Activated CD4-positive, alpha-beta T cell treated with anti-CD3 and anti-CD28 coated beads for 48 hours (primary cell): ENCODE measurements at regions not wholly inside any gene's neighbourhood (a gene's known extent, or its start where the extent isn't known, plus 50 kb on each side); places are given as distances from the start of the nearest gene placed in this dataset.

ENCODE experiments used
- DNase-seq: peaks from one replicate; pipeline ENCODE4 v3.0.0-alpha.2; 2020

DNA sequence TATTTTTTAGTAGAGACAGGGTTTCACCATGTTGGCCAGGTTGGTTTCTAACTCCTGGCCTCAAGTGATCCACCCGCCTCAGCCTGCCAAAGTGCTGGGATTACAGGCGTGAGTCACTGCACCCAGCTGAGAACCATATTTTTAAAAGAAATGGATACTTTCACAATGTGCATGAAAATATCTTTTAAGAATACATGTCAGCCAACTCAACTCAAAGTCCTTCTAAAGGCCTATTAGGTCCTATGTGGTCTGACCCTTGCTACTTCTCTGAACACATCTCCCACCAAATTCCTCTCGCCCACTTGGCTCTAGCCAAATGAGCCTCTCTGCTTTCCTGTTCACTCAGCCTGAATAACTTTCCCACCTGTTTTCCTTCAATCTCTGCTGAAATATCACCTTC is 119.6 kb downstream of the MTX2 start:
- no peak for DNase-seq

DNA sequence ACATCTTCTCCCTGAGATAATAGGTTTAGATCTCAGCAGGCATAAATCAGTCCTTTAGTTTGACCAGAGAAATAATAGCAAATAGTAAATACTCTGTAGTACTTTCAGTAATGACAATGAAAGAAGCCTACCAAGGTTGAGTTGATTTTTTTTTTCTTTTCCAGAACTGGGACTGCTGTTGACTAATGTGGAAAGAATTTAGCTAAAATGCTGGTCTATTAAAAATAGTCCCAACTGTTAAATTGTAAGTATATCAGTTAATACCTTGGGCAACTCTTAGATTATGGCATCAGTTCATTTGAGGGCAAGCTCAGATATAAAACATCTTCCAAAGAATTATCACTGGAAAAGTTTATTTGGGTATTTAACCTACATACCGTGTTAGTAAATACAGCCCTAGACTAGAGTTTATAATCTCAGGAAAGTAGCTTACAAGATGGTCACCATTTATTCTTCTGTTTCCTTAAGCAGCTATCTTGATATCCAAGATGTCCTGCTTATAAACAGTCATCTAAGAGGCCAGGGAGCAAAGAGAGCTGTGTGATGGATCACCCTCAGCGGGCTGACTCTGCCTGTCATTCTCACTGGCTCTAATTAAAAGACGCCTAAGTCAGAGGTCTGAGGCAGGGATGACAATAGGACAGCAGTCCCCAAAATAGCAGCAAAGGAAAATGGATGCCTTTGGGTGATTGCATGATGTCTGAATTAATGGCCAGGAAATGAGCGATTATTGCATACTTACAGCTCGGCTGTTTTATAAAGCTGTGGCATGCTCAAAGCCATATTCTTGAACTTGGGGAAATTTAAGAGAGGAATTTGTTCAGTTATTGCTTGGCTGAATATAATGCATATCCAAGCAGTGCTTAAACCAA is 121.3 kb downstream of the MTX2 start:
- DNase-seq, result no peak

- DNase-seq, result no peak
Measured at GRCh38 chr2:176391148-176391419, 121.8 kb downstream of the MTX2 start.

DNA sequence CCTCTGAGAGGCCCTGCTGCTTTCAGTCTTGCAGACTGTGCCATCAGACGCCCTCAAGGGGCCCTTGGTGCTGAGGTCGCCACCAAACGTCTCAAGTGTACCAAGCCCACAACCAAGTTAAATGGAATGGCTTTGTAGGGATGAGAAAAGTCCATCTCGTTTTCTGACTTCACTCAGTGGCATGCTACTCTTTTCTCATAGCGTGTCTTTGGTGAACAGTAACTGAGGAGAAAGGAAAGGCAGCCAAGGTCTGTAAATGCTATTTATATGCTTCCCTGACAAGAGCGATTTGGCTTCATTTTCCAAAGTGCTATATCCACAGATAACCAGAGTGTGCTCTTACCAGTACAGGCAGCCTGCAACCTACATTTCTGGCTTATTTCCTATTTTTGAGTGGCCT is 123.0 kb downstream of the MTX2 start:
- DNase-seq, result no peak

DNA sequence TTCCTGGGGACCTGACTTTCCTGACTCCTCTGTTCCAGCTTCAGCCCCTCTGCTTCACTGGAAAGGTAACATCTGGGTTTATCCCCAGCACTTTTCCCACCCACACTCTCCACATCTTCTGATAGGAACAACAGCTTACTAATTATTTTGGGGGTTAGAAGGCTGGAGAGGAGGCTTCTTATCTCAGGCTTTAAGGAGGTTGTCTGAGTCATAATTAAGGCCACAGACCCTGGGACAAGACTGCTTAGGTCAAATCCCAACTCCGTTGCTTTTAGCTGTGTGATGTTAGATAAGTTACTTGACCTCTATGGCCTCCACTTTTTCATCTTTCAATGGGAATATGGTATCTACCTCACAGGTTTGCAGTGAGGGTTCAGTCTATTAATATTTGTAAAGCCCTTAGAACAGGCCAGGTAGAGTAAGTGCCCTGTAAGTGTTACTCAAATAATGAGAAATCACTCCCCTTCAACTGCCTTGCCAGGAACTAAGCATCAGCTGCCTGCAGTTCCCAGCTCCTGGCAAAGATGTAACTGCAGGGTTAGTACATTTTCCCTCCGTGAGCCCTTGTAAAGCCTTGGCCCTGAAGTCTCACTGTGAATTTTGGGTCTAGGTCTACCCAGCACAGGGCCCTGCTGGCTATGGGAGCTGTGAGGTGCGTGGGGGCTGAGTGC is 123.6 kb downstream of the MTX2 start:
- no peak for DNase-seq

GRCh38 chr2:176395273-176395854 is 126.1 kb downstream of the MTX2 start:
- DNase-seq, result no peak

GRCh38 chr2:176398243-176399073 is 129.2 kb downstream of the MTX2 start:
- DNase-seq, result no peak

GRCh38 chr2:176399074-176399598 is 129.9 kb downstream of the MTX2 start:
- DNase-seq, result no peak

- DNase-seq, result no peak
Measured at GRCh38 chr2:176405477-176405876, 136.2 kb downstream of the MTX2 start.

- no peak for DNase-seq
Measured at GRCh38 chr2:176407706-176408105, 138.5 kb downstream of the MTX2 start.

DNA sequence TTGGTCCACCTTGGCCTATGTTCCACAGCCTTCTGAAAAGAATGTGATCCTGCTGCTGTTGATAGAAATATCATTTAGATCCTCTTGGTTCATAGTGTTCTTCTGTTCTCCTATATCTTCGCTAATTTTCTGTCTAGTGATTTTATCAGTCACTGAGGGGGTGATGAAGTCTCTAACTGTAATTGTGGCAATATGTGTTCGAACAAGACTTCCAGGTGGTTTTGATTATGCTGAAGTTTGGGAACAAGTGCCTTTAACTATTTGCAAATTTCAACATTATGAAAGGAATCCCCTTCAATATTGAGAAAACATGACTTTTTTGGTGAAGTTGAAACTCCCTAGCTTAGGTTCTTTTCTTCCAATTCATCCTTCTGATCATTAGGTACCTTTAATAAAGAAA is 140.4 kb downstream of the MTX2 start:
- DNase-seq, result no peak

DNA sequence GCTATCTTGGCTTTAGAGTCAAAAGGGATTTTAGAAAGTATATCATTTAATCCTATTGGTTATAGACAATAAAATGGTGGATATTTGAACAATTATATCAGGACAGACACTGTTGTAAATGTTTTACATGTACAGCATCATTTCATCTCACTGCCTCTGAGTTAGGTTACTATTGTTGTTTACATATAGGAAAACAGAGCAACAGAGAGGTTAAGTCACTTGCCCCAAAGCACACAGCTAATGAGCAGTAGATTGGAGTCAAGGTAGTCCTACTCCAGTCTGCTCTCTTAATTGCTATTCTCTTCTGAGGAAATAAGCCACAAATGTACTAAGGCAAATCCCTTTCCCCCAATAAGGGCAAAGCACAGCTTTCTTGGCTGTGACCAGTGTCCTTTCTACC is 142.9 kb downstream of the MTX2 start:
- no peak for DNase-seq

DNA sequence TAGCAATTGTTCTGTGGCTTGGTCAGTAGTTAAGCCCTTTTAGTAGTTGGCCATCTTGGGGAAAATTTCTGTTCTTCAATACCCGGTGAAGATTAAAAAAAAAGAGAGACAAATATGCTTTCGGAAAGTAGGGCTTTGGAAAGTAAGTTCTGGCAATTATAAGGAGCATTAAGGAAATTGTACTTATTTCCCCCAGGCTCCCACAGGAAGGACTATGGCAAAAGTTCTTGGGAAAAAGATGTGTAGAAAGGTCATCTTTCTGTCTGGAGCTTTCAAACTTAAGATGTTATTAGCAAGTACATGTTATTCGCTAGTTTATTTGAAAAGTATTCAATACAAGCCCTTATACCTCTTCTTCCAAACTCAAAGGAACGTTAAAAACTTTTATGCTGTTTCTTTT is 144.5 kb downstream of the MTX2 start:
- no peak for DNase-seq

DNA sequence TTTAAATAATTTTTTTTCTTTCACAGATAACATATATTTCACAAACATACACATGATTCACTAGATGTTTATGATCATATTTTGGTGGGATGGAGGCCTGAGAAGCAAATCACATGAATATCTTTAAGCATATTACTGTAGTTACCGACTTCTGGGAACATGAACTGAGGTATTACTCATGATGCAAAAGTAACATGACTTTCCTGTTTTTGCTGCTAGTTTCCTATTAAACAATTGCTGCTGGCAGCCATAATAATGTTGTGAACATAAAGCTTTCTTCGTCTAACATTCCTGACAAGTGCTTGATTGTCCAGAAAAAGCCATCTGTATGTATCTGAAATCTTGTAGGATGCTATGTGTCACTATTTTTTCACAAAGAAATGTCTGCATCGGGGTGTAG is 145.4 kb downstream of the MTX2 start:
- no peak for DNase-seq

GRCh38 chr2:176415174-176415895 is 146.1 kb downstream of the MTX2 start:
- DNase-seq, result no peak

- DNase-seq, result no peak
Measured at GRCh38 chr2:176415937-176416499, 146.8 kb downstream of the MTX2 start.

GRCh38 chr2:176418768-176419167 is 149.5 kb downstream of the MTX2 start:
- DNase-seq, result no peak

DNA sequence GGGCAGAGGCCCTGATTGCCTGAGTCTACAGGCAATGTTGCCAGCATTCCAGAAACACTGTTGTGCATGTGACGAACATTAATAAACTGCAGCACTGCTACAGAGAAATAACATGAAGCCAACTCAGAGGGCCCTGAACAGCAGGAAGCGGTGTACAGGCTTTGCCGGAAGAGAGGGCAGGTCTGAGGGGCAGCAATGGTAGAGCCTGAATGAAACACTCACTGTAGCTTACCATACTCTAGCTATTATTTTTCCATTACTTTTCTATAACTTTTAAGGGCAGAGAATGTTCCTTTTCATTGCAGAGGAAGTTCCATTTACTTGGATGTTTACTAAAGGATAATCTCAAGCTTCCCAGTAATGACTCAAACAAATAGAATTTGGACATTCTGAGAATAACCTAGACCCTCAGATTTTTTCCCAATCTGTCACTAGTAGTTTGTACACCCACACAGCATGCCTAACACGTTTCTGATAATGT is 150.4 kb downstream of the MTX2 start:
- DNase-seq, result no peak

- DNase-seq, result no peak
Measured at GRCh38 chr2:176421297-176422050, 152.2 kb downstream of the MTX2 start.

DNA sequence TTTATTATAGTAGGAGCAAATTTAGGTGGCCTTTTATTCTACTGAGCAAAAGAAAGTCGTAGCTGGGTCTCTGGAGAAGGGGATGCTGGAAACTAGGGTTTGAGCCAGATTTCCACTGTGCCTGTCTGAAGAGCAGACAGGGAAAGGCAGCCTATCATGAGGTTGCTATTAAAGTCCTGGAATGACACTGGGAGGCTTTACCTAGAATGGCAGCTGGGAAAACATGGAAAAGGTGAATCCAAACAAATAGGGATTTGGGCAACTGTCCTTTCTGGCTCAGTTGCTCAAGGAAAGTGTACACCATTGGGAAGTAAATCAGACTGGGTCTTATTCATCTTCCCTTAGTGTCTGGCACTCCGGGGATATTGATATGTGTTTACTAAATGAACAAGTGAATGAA is 154.6 kb downstream of the MTX2 start:
- DNase-seq, result no peak

GRCh38 chr2:176424746-176425145 is 155.5 kb downstream of the MTX2 start:
- DNase-seq, result no peak
